ENCODE measurements at regions not wholly inside any gene's neighbourhood (a gene's known extent, or its start where the extent isn't known, plus 50 kb on each side); places are given as distances from the start of the nearest gene placed in this dataset.
A peak's percentile ranks its signal among the peaks of the same experiment; 100 is the strongest.

GRCh38 chr2:173442542-173442941 is 87.9 kb downstream of the CDCA7 start:
- DNase-seq (ENCODE audit: insufficient read length, low spot score), result no peak
- no peak for TF ChIP-seq POLR2A (IDR thresholded peaks at IDR 0.05; ENCODE audit: low read depth, low read length)
- no peak for TF ChIP-seq POLR2AphosphoS5 (IDR thresholded peaks at IDR 0.05; ENCODE audit: low read depth, low read length)
- no peak for TF ChIP-seq SPI1 (IDR thresholded peaks at IDR 0.05; ENCODE audit: low read depth, low read length)
- TF ChIP-seq PAX5 (IDR thresholded peaks at IDR 0.05; ENCODE audit: insufficient read depth, low read length, severe bottlenecking), result no peak
- FAIRE-seq, result no peak

GRCh38 chr2:173446722-173447121 is 92.0 kb downstream of the CDCA7 start:
- no peak for DNase-seq (ENCODE audit: insufficient read length, low spot score)
- no peak for TF ChIP-seq SPI1 (IDR thresholded peaks at IDR 0.05; ENCODE audit: low read depth, low read length)
- no peak for TF ChIP-seq POLR2AphosphoS5 (IDR thresholded peaks at IDR 0.05; ENCODE audit: low read depth, low read length)
- TF ChIP-seq PAX5 (IDR thresholded peaks at IDR 0.05; ENCODE audit: insufficient read depth, low read length, severe bottlenecking), result no peak
- no peak for TF ChIP-seq POU2F2 (IDR thresholded peaks at IDR 0.05; ENCODE audit: low read depth, low read length)
- TF ChIP-seq POLR2A (IDR thresholded peaks at IDR 0.05; ENCODE audit: low read depth, low read length), result no peak
- no peak for TF ChIP-seq TAF1 (IDR thresholded peaks at IDR 0.05; ENCODE audit: low read depth, low read length)
- no peak for FAIRE-seq

- peak; percentile 37 for DNase-seq (ENCODE audit: insufficient read length, low spot score)
- FAIRE-seq, result peak; percentile 84
- TF ChIP-seq POLR2A (IDR thresholded peaks at IDR 0.05; ENCODE audit: low read depth, low read length), result no peak
- no peak for TF ChIP-seq TAF1 (IDR thresholded peaks at IDR 0.05; ENCODE audit: low read depth, low read length)
- TF ChIP-seq POU2F2 (IDR thresholded peaks at IDR 0.05; ENCODE audit: low read depth, low read length), result no peak
- no peak for TF ChIP-seq SPI1 (IDR thresholded peaks at IDR 0.05; ENCODE audit: low read depth, low read length)
- TF ChIP-seq POLR2AphosphoS5 (IDR thresholded peaks at IDR 0.05; ENCODE audit: low read depth, low read length), result no peak
- TF ChIP-seq PAX5 (IDR thresholded peaks at IDR 0.05; ENCODE audit: insufficient read depth, low read length, severe bottlenecking), result no peak
These were observed 94.3 kb downstream of the CDCA7 start for GRCh38 chr2:173448938-173449471.

- FAIRE-seq, result no peak
- DNase-seq (ENCODE audit: insufficient read length, low spot score), result no peak
- peak; percentile 29; the same call in 1 of the 2 replicates for TF ChIP-seq SPI1 (IDR thresholded peaks at IDR 0.05; ENCODE audit: low read depth, low read length)
- no peak for TF ChIP-seq PAX5 (IDR thresholded peaks at IDR 0.05; ENCODE audit: insufficient read depth, low read length, severe bottlenecking)
These were observed 96.4 kb downstream of the CDCA7 start for GRCh38 chr2:173451118-173451517.

- FAIRE-seq, result no peak
- DNase-seq (ENCODE audit: insufficient read length, low spot score), result no peak
- TF ChIP-seq POU2F2 (IDR thresholded peaks at IDR 0.05; ENCODE audit: low read depth, low read length), result no peak
- TF ChIP-seq POLR2AphosphoS5 (IDR thresholded peaks at IDR 0.05; ENCODE audit: low read depth, low read length), result no peak
- no peak for TF ChIP-seq POLR2A (IDR thresholded peaks at IDR 0.05; ENCODE audit: low read depth, low read length)
- no peak for TF ChIP-seq TAF1 (IDR thresholded peaks at IDR 0.05; ENCODE audit: low read depth, low read length)
- no peak for TF ChIP-seq SPI1 (IDR thresholded peaks at IDR 0.05; ENCODE audit: low read depth, low read length)
- TF ChIP-seq PAX5 (IDR thresholded peaks at IDR 0.05; ENCODE audit: insufficient read depth, low read length, severe bottlenecking), result no peak
These were observed 97.3 kb downstream of the CDCA7 start for GRCh38 chr2:173451941-173452340.

- no peak for FAIRE-seq
- no peak for TF ChIP-seq TAF1 (IDR thresholded peaks at IDR 0.05; ENCODE audit: low read depth, low read length)
- no peak for TF ChIP-seq POLR2AphosphoS5 (IDR thresholded peaks at IDR 0.05; ENCODE audit: low read depth, low read length)
- no peak for TF ChIP-seq PAX5 (IDR thresholded peaks at IDR 0.05; ENCODE audit: insufficient read depth, low read length, severe bottlenecking)
- TF ChIP-seq POLR2A (IDR thresholded peaks at IDR 0.05; ENCODE audit: low read depth, low read length), result no peak
- no peak for TF ChIP-seq SPI1 (IDR thresholded peaks at IDR 0.05; ENCODE audit: low read depth, low read length)
- TF ChIP-seq POU2F2 (IDR thresholded peaks at IDR 0.05; ENCODE audit: low read depth, low read length), result no peak
- DNase-seq (ENCODE audit: insufficient read length, low spot score), result no peak
These were observed 97.7 kb downstream of the CDCA7 start for GRCh38 chr2:173452416-173452815.

- no peak for DNase-seq (ENCODE audit: insufficient read length, low spot score)
These were observed 102.3 kb downstream of the CDCA7 start for GRCh38 chr2:173456960-173457359.

GRCh38 chr2:173457366-173457765 is 102.7 kb downstream of the CDCA7 start:
- no peak for TF ChIP-seq SPI1 (IDR thresholded peaks at IDR 0.05; ENCODE audit: low read depth, low read length)
- TF ChIP-seq PAX5 (IDR thresholded peaks at IDR 0.05; ENCODE audit: insufficient read depth, low read length, severe bottlenecking), result no peak
- no peak for TF ChIP-seq TAF1 (IDR thresholded peaks at IDR 0.05; ENCODE audit: low read depth, low read length)
- TF ChIP-seq POLR2A (IDR thresholded peaks at IDR 0.05; ENCODE audit: low read depth, low read length), result no peak
- no peak for TF ChIP-seq POU2F2 (IDR thresholded peaks at IDR 0.05; ENCODE audit: low read depth, low read length)
- DNase-seq (ENCODE audit: insufficient read length, low spot score), result no peak
- FAIRE-seq, result no peak

More at GRCh38 chr2:173456960-173457359, 102.3 kb downstream of the CDCA7 start:
- FAIRE-seq, result no peak
- no peak for TF ChIP-seq TAF1 (IDR thresholded peaks at IDR 0.05; ENCODE audit: low read depth, low read length)
- no peak for TF ChIP-seq POU2F2 (IDR thresholded peaks at IDR 0.05; ENCODE audit: low read depth, low read length)
- TF ChIP-seq SPI1 (IDR thresholded peaks at IDR 0.05; ENCODE audit: low read depth, low read length), result no peak
- no peak for TF ChIP-seq POLR2AphosphoS5 (IDR thresholded peaks at IDR 0.05; ENCODE audit: low read depth, low read length)
- TF ChIP-seq PAX5 (IDR thresholded peaks at IDR 0.05; ENCODE audit: insufficient read depth, low read length, severe bottlenecking), result no peak
- no peak for TF ChIP-seq POLR2A (IDR thresholded peaks at IDR 0.05; ENCODE audit: low read depth, low read length)

- no peak for TF ChIP-seq TAF1 (IDR thresholded peaks at IDR 0.05; ENCODE audit: low read depth, low read length)
- TF ChIP-seq PAX5 (IDR thresholded peaks at IDR 0.05; ENCODE audit: insufficient read depth, low read length, severe bottlenecking), result no peak
- TF ChIP-seq POU2F2 (IDR thresholded peaks at IDR 0.05; ENCODE audit: low read depth, low read length), result no peak
- TF ChIP-seq POLR2A (IDR thresholded peaks at IDR 0.05; ENCODE audit: low read depth, low read length), result no peak
- no peak for TF ChIP-seq POLR2AphosphoS5 (IDR thresholded peaks at IDR 0.05; ENCODE audit: low read depth, low read length)
- no peak for TF ChIP-seq SPI1 (IDR thresholded peaks at IDR 0.05; ENCODE audit: low read depth, low read length)
- no peak for DNase-seq (ENCODE audit: insufficient read length, low spot score)
- no peak for FAIRE-seq
These were observed 104.5 kb downstream of the CDCA7 start for GRCh38 chr2:173458991-173459780.

Data from GM12891 (cell line).